Vagina (tissue), 2 donors: ENCODE measurements at regions not wholly inside any gene's neighbourhood (a gene's known extent, or its start where the extent isn't known, plus 50 kb on each side); places are given as distances from the start of the nearest gene placed in this dataset.
"Not testable (repeated sequence)": the region's sequence is repeated elsewhere in the genome, so short reads cannot be mapped to it uniquely, and the experiment has no call there.

ENCODE experiments used
- DNase-seq, 2 donors: peaks; one replicate each; pipeline ENCODE4 v3.0.0-alpha.2; 2017; ENCODE audit errors: extremely low spot score in 2 of 2
- H3K27ac ChIP-seq: fragments of 200-600 bp; sonication (generic); one replicate; pipeline ENCODE4 v1.5.1; 2019
- H3K27me3 ChIP-seq: fragments of 200-600 bp; sonication (generic); one replicate; pipeline ENCODE4 v1.5.1; 2019
- H3K36me3 ChIP-seq, 2 donors: fragments of 200-600 bp; sonication (generic); one replicate each; pipeline ENCODE4 v1.5.1; 2017 to 2019
- H3K4me1 ChIP-seq: fragments of 200-600 bp; sonication (generic); one replicate; pipeline ENCODE4 v1.5.1; 2019
- H3K4me3 ChIP-seq, 2 donors: fragments of 200-600 bp; sonication (generic); 1 replicate in 1 of 2; 2 replicates in 1 of 2; pipeline ENCODE4 v1.5.1; 2016 to 2019
- H3K9me3 ChIP-seq: fragments of 200-600 bp; sonication (generic); one replicate; pipeline ENCODE4 v1.5.1; 2019
- POLR2A ChIP-seq, 2 donors: fragments of 450-650 bp; IDR thresholded peaks; one replicate each; pipeline ENCODE4 v1.6.1; 2017; ENCODE audit warnings: antibody characterized with exemption in 2 of 2, mild to moderate bottlenecking in 2 of 2, moderate library complexity in 2 of 2
- POLR2AphosphoS5 ChIP-seq, 2 donors: sonication (generic); formaldehyde crosslinking; IDR thresholded peaks; one replicate each; pipeline ENCODE4 v1.9.0; 2017; ENCODE audit warnings: antibody characterized with exemption in 2 of 2, mild to moderate bottlenecking in 2 of 2, low read depth in 1 of 2; ENCODE audit not compliant: insufficient read depth in 1 of 2
- intact Hi-C: fragments of 100-400 bp; cut with DNase I; formaldehyde crosslinking; loops from one replicate; pipeline ENCODE4 v1.15.1; 2023
- TF ChIP-seq, protein P1 (sequence below), 3 experiments: fragments of 450-650 bp in 2 of 3; fragments of 200-600 bp in 1 of 3; sonication (generic) in 1 of 3; IDR thresholded peaks; one replicate each; pipeline ENCODE4 v1.5.1; 2017 to 2019; ENCODE audit warnings: antibody characterized with exemption in 3 of 3, mild to moderate bottlenecking in 2 of 3, moderate library complexity in 2 of 3

DNA sequence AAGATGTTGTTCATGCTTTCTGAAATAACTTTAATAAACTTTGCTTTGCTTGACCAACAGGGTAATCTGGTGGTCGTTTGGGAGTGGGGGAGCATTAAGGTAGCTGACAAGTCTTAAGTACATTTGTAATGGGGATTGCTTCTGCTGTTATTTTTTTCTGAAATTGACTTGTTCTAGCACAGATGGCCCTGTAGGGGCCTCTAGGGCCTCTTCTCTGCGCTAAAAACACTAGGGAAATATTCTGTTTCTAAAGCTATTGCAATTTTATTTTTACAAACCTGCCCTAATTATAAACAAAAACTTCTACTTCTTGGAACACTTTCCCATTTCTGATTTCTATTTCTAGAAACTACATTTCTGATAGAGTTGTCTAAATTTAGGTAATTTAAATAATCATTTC is 191.3 kb upstream of the KCNJ3 start:
- intact Hi-C loops, result no loop called here
- no peak for DNase-seq
- no peaks in the 10 kb centered on the region for H3K27me3 ChIP-seq
- no peak overlapping the region for H3K4me3 ChIP-seq
- H3K9me3 ChIP-seq, result no peaks in the 10 kb centered on the region
- H3K4me1 ChIP-seq, result no peaks in the 10 kb centered on the region
- TF ChIP-seq, protein P1, sequence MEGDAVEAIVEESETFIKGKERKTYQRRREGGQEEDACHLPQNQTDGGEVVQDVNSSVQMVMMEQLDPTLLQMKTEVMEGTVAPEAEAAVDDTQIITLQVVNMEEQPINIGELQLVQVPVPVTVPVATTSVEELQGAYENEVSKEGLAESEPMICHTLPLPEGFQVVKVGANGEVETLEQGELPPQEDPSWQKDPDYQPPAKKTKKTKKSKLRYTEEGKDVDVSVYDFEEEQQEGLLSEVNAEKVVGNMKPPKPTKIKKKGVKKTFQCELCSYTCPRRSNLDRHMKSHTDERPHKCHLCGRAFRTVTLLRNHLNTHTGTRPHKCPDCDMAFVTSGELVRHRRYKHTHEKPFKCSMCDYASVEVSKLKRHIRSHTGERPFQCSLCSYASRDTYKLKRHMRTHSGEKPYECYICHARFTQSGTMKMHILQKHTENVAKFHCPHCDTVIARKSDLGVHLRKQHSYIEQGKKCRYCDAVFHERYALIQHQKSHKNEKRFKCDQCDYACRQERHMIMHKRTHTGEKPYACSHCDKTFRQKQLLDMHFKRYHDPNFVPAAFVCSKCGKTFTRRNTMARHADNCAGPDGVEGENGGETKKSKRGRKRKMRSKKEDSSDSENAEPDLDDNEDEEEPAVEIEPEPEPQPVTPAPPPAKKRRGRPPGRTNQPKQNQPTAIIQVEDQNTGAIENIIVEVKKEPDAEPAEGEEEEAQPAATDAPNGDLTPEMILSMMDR (IDR thresholded peaks at IDR 0.05), result no peak
- TF ChIP-seq POLR2A (IDR thresholded peaks at IDR 0.05) (no peak), POLR2AphosphoS5 (IDR thresholded peaks at IDR 0.05; ENCODE audit: insufficient read depth in 1 of 2, low read depth in 1 of 2) (no peak)
- H3K36me3 ChIP-seq, result no peaks in the 10 kb centered on the region
- no peak overlapping the region for H3K27ac ChIP-seq

DNA sequence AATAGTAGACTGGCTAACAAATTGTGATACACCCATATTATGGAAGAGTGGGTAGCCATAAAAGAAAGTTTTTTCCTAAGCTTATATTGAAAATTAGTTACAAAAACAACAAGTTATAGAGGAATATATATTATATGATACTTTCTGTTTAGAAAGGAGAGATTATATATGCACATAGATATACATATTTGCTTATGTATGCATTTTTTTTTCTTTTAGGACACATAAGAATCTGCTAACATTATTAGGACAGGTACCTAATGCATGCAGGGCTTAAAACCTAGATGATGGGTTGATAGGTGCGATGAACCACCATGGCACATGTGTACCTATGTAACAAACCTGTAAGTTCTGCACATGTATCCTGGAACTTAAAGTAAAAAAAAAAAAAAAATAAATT is 179.6 kb upstream of the KCNJ3 start:
- DNase-seq, result no peak
- Histone ChIP-seq H3K4me3 (no peak overlapping the region), H3K27me3 (no peaks in the 10 kb centered on the region), H3K4me1 (no peaks in the 10 kb centered on the region), H3K36me3 (no peaks in the 10 kb centered on the region), H3K9me3 (no peaks in the 10 kb centered on the region), H3K27ac (no peak overlapping the region)
- TF ChIP-seq POLR2A (IDR thresholded peaks at IDR 0.05), result no peak
- no peak for TF ChIP-seq POLR2AphosphoS5 (IDR thresholded peaks at IDR 0.05; ENCODE audit: insufficient read depth in 1 of 2, low read depth in 1 of 2)
- TF ChIP-seq, protein P1 (IDR thresholded peaks at IDR 0.05), result no peak
- intact Hi-C loops, result no loop called here

DNA sequence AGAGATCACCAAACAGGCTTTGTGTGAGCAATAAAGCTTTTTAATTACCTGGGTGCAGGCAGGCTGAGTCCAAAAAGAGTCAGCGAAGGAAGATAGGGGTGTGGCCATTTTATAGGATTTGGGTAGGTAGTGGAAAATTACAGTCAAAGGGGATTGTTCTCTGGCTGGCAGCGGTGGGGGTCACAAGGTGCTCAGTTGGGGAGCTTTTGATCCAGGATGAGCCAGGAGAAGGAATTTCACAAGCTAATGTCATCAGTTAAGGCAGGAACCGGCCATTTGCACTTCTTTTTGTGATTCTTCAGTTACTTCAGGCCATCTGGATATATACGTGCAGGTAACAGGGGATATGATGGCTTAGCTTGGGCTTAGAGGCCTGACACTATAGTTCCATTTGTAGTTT is 177.5 kb upstream of the KCNJ3 start:
- intact Hi-C loops, H3K36me3 ChIP-seq: not testable (repeated sequence)

DNA sequence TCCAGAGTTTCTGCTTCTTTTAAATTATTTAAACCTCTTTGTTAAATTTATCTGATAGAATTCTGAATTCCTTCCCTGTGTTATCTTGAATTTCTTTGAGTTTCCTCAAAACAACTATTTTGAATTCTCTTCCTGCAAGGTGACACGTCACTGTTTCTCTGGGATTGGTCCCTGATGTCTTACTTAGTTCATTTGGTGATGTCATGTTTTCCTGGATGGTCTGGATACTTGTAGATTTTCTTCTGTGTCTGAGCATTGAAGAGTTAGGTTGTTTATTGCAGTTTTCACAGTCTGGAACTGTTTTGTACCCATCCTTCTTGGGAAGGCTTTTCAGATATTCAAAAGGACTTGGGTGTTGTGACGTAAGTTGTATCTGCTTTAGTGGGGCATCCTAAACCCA is 172.3 kb upstream of the KCNJ3 start:
- Histone ChIP-seq H3K9me3 (no peaks in the 10 kb centered on the region), H3K4me3 (no peak overlapping the region), H3K4me1 (no peaks in the 10 kb centered on the region), H3K27ac (no peak overlapping the region), H3K27me3 (no peaks in the 10 kb centered on the region), H3K36me3 (no peaks in the 10 kb centered on the region)
- intact Hi-C loops, result no loop called here
- TF ChIP-seq POLR2A (IDR thresholded peaks at IDR 0.05) (no peak), POLR2AphosphoS5 (IDR thresholded peaks at IDR 0.05; ENCODE audit: insufficient read depth in 1 of 2, low read depth in 1 of 2) (no peak)
- TF ChIP-seq, protein P1 (IDR thresholded peaks at IDR 0.05), result no peak
- DNase-seq, result no peak

More for the DNA sequence above, 177.5 kb upstream of the KCNJ3 start:
- not testable (repeated sequence) for H3K27me3 ChIP-seq, H3K4me3 ChIP-seq, H3K27ac ChIP-seq, H3K9me3 ChIP-seq, H3K4me1 ChIP-seq, DNase-seq

DNA sequence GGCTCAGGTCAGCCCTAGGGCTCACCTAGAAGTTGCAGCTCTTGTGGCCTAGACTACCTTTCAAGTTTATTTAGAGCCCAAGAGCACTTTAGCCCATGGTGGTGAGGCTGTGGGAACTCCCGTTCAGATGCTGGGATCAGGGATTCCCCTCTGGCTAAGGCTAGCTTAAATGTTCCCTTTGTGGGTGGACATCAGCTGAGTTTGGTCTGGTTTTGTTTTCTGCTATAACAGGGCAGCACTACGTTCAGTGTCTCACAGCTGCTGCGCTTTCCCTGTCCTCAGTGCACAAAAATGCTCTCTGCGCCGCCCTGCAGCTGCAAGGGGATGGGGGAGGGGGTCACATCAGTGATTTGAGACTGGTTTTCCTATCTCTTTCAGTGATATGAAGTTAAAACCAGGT is 170.5 kb upstream of the KCNJ3 start:
- no peak overlapping the region for H3K4me3 ChIP-seq
- TF ChIP-seq POLR2A (IDR thresholded peaks at IDR 0.05), result no peak
- no peak for TF ChIP-seq POLR2AphosphoS5 (IDR thresholded peaks at IDR 0.05; ENCODE audit: insufficient read depth in 1 of 2, low read depth in 1 of 2)
- TF ChIP-seq, protein P1 (IDR thresholded peaks at IDR 0.05), result no peak
- no peak for DNase-seq
- intact Hi-C loops, result no loop called here
- no peak overlapping the region for H3K27ac ChIP-seq
- H3K27me3 ChIP-seq, result no peaks in the 10 kb centered on the region
- no peaks in the 10 kb centered on the region for H3K36me3 ChIP-seq
- H3K4me1 ChIP-seq, result no peaks in the 10 kb centered on the region
- H3K9me3 ChIP-seq, result no peaks in the 10 kb centered on the region

DNA sequence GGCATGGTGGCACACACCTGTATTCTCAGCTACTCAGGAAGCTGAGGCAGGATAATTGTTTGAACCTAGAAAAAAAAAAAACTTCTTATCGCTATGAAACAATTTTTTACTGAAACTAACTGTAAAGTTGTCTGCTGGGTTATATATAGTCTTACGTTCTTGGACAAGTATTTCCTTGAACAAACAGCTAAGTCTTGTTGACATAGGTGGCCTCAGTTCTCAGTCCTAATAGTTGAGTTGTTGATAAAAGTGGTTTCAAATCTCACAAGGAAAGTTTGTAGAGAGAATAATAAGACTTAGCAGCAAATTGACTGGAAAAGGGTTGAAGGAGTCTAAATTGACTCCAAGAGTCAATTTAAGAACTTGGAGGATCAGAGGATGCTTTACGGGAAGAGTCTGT is 166.5 kb upstream of the KCNJ3 start:
- intact Hi-C loops, result no loop called here
- Histone ChIP-seq H3K4me1 (no peaks in the 10 kb centered on the region), H3K27ac (no peak overlapping the region), H3K27me3 (no peaks in the 10 kb centered on the region), H3K9me3 (no peaks in the 10 kb centered on the region), H3K36me3 (no peaks in the 10 kb centered on the region), H3K4me3 (no peak overlapping the region)
- no peak for TF ChIP-seq POLR2A (IDR thresholded peaks at IDR 0.05)
- no peak for TF ChIP-seq POLR2AphosphoS5 (IDR thresholded peaks at IDR 0.05; ENCODE audit: insufficient read depth in 1 of 2, low read depth in 1 of 2)
- DNase-seq, result no peak
